NT2/D1 (cell line): ENCODE measurements at regions not wholly inside any gene's neighbourhood (a gene's known extent, or its start where the extent isn't known, plus 50 kb on each side); places are given as distances from the start of the nearest gene placed in this dataset.

ENCODE experiments used
- SUZ12 ChIP-seq: IDR thresholded peaks from 2 replicates; pipeline ENCODE4 v1.6.1; 2011; ENCODE audit not compliant: insufficient read length, insufficient read depth; ENCODE audit errors: extremely low read depth
- YY1 ChIP-seq: IDR thresholded peaks from 2 replicates; pipeline ENCODE4 v1.6.1; 2011; ENCODE audit not compliant: insufficient read length, insufficient read depth
- ZNF274 ChIP-seq: IDR thresholded peaks from 2 replicates; pipeline ENCODE4 v1.6.1; 2011; ENCODE audit warnings: mild to moderate bottlenecking, low read depth, low read length

DNA sequence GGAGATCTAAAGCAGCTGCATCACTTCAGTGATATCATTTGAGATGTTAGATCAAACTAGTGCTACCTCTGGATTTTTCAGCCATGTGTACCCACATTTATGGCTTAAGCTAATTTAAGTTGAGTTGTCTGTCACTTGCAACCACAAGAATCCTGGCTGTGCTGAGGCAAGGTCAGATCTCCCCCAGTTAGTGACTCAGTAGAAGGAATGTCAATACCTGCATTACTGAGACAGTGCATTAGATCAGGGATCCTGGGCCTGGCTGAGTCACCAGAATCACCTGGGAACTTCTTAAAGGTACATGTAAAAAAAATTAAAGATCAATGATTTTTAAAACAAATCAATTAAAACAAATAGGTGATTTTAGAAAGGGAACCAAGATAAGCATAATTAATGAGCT lies 84.6 kb upstream of the GRIN2B start:
- TF ChIP-seq YY1 (no peak), ZNF274 (no peak), SUZ12 (no peak)
